ENCODE measurements at regions not wholly inside any gene's neighbourhood (a gene's known extent, or its start where the extent isn't known, plus 50 kb on each side); places are given as distances from the start of the nearest gene placed in this dataset.

GRCh38 chr20:11101243-11101642 lies 427.4 kb upstream of the JAG1 start:
- TF ChIP-seq CTCF (IDR thresholded peaks at IDR 0.05) (no peak), POLR2A (IDR thresholded peaks at IDR 0.05) (no peak)

Data from lower leg skin (tissue), 3 donors.